ENCODE measurements at regions not wholly inside any gene's neighbourhood (a gene's known extent, or its start where the extent isn't known, plus 50 kb on each side); places are given as distances from the start of the nearest gene placed in this dataset.

DNA sequence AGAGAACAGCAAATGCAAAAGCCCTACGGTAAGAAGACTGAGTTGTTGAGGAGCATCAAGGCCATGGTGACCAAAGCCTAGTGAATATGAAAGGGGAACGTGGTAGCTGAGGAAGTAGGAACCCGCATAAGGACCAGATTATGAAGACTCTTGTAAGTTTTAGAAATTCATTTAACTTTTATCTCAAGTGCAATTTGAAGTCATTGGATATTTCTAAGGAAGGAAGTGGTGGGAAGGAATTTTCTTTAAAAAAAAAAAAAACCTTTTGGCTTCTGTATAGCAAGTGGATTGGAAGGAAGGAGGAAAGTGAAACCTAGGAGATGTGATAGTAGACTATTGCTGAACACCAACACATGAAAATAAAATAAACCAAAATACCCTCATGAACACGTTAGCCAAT is 119.0 kb downstream of the TNFSF18 start:
- WGBS, 2 donors = 88 to 89% methylated on average over 4 of the region's 4 CpGs
- ATAC-seq (ENCODE audit: low FRiP score) = no peak

DNA sequence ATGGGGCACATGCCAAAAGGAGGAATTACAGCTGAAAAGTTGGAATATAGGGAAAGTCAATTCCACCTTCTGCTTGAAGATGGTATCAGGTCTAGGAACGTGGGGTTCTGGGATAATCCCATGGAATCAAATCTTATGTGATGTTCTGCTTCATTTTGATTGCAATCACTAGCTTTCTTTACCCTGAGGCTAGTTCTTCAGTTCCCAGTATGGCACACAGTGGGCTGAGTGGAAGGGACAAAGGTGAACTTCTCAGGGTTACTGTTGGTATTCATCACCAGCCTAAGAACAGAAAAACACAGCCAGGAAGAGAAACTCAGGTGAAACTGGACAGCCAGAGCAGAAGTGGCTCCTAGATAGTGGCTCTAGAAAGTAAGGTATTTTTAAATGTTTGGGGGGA is 117.8 kb downstream of the TNFSF18 start:
- peaks cover 3 to 4% of the 10 kb centered on the region in 2 donors for H3K4me1 ChIP-seq (ENCODE audit: control insufficient read depth in 1 of 2, insufficient read depth in 2 of 2, low read length in 2 of 2)
- intact Hi-C loops (cut with DNase I) = loop anchor here in 1 of 2 donors (5.0 to 10.0 kb wide), 2 partner anchors 39 to 262 kb away; no protein-coding TSS in a partner anchor
- DNase-seq (no peak), ATAC-seq (ENCODE audit: low FRiP score) (no peak)
- no peaks in the 10 kb centered on the region for H3K9me3 ChIP-seq (ENCODE audit: control insufficient read depth, low read length)
- WGBS, 2 donors = 89 to 92% methylated on average over 1 of the region's 1 CpG
- no peaks in the 10 kb centered on the region for H3K36me3 ChIP-seq (ENCODE audit: control insufficient read depth in 1 of 2, insufficient read depth in 2 of 2, low read length in 1 of 2)
- H3K4me3 ChIP-seq (ENCODE audit: low read length in 2 of 2) = no peak overlapping the region
- H3K27ac ChIP-seq (ENCODE audit: low read depth in 1 of 2, low read length in 2 of 2) = no peak overlapping the region
- H3K27me3 ChIP-seq (ENCODE audit: control insufficient read depth in 1 of 2, insufficient read depth in 2 of 2, low read length in 1 of 2) = no peaks in the 10 kb centered on the region

More for the DNA sequence above, 119.0 kb downstream of the TNFSF18 start:
- intact Hi-C loops (cut with DNase I) = loop anchor here in 1 of 2 donors (5.0 to 10.0 kb wide), 2 partner anchors 41 to 263 kb away; no protein-coding TSS in a partner anchor
- Histone ChIP-seq H3K36me3 (ENCODE audit: control insufficient read depth in 1 of 2, insufficient read depth in 2 of 2, low read length in 1 of 2) (no peaks in the 10 kb centered on the region), H3K9me3 (ENCODE audit: control insufficient read depth, low read length) (no peaks in the 10 kb centered on the region), H3K27ac (ENCODE audit: low read depth in 1 of 2, low read length in 2 of 2) (no peak overlapping the region), H3K4me1 (ENCODE audit: control insufficient read depth in 1 of 2, insufficient read depth in 2 of 2, low read length in 2 of 2) (peaks cover 3 to 4% of the 10 kb centered on the region in 2 donors), H3K4me3 (ENCODE audit: low read length in 2 of 2) (no peak overlapping the region), H3K27me3 (ENCODE audit: control insufficient read depth in 1 of 2, insufficient read depth in 2 of 2, low read length in 1 of 2) (no peaks in the 10 kb centered on the region)
- DNase-seq = no peak

DNA sequence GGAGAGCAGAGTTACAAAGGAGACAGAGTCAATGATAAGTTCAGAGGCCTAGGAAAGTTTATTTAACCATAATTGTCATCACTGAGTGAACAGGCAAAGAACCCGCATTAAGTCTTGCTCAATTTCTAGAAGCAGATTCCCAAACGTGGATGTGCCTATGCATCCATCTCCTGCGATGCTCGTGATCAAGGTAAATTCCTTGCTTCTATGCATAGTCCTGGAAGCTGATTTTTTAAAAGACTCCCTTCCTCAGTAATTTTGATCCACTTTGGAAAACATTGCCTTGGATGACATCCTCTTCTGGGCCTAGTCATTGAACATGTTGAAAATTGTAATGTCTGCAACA is 116.4 kb downstream of the TNFSF18 start:
- intact Hi-C loops (cut with DNase I) = loop anchor here in 1 of 2 donors (5.0 to 10.0 kb wide), 2 partner anchors 38 to 260 kb away; no protein-coding TSS in a partner anchor
- H3K4me1 ChIP-seq (ENCODE audit: control insufficient read depth in 1 of 2, insufficient read depth in 2 of 2, low read length in 2 of 2) = peaks cover 3 to 4% of the 10 kb centered on the region in 2 donors
- H3K4me3 ChIP-seq (ENCODE audit: low read length in 2 of 2) = no peak overlapping the region
- no peaks in the 10 kb centered on the region for H3K36me3 ChIP-seq (ENCODE audit: control insufficient read depth in 1 of 2, insufficient read depth in 2 of 2, low read length in 1 of 2)
- no peaks in the 10 kb centered on the region for H3K9me3 ChIP-seq (ENCODE audit: control insufficient read depth, low read length)
- no peak for ATAC-seq (ENCODE audit: low FRiP score)
- H3K27ac ChIP-seq (ENCODE audit: low read depth in 1 of 2, low read length in 2 of 2) = peak overlapping the region in 1 of 2 donors; percentile 52
- DNase-seq = no peak
- no peaks in the 10 kb centered on the region for H3K27me3 ChIP-seq (ENCODE audit: control insufficient read depth in 1 of 2, insufficient read depth in 2 of 2, low read length in 1 of 2)
- WGBS, 2 donors = 85 to 88% methylated on average over 4 of the region's 4 CpGs

DNA sequence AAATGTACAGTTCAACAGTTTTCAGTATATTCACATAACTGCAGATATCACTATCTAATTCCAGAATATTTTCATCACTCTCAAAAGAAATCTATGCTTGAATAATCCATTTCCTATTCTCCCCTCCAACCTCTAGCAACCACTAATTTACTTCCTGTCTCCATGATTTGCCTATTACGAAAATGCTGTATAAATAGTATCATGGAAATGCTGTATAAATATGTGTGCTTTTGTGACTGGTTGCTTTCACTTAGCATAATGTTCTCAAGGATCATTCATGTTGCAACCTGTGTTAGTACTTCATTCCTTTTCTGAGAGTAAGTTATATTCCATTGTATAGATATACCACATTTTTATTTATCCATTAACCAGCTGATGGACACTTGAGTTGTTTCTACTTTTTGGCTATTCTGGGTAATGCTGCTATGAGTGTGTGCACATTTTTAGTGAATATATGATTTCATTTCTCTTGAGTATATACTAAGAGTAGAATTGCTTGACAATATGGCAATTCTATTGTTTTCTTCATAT is 115.6 kb downstream of the TNFSF18 start:
- H3K9me3 ChIP-seq (ENCODE audit: control insufficient read depth, low read length) = no peaks in the 10 kb centered on the region
- no peak overlapping the region for H3K4me3 ChIP-seq (ENCODE audit: low read length in 2 of 2)
- H3K36me3 ChIP-seq (ENCODE audit: control insufficient read depth in 1 of 2, insufficient read depth in 2 of 2, low read length in 1 of 2) = no peaks in the 10 kb centered on the region
- no peak overlapping the region for H3K27ac ChIP-seq (ENCODE audit: low read depth in 1 of 2, low read length in 2 of 2)
- intact Hi-C loops (cut with DNase I) = loop anchor here in 1 of 2 donors (10.0 kb wide), 1 partner anchor 260 kb away; no protein-coding TSS in a partner anchor
- DNase-seq (no peak), ATAC-seq (ENCODE audit: low FRiP score) (no peak)
- H3K27me3 ChIP-seq (ENCODE audit: control insufficient read depth in 1 of 2, insufficient read depth in 2 of 2, low read length in 1 of 2) = no peaks in the 10 kb centered on the region
- H3K4me1 ChIP-seq (ENCODE audit: control insufficient read depth in 1 of 2, insufficient read depth in 2 of 2, low read length in 2 of 2) = peaks cover 3 to 4% of the 10 kb centered on the region in 2 donors
- 33% methylated on average over 1 of the region's 1 CpG for whole genome bisulfite sequencing, 2 donors

DNA sequence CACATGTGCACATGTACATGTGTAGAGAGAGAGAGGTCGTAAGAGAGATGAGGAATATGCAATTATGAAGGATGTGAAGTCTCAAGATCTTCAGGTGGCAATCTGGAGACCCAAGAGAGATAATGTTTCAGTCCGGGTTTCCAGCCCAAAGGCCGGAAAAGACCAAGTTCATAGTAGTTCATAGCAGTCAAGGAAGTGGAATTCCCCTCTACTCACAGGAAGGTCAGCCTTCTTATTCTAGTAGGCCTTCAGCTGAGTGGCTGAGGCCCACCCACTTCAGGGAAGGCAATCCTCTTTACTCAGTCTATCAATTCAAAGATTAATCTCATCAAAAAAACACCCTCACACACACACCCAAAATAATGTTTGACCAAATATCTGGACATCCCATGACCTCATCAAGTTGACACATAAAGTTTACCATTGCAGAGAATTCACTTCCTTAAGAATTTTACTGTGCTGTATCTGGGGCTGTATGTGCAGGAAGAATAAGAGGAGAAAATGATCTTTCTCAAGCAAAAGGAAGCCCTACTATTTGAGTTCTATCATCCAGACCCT is 114.6 kb downstream of the TNFSF18 start:
- Histone ChIP-seq H3K4me1 (ENCODE audit: control insufficient read depth in 1 of 2, insufficient read depth in 2 of 2, low read length in 2 of 2) (peaks cover 3 to 4% of the 10 kb centered on the region in 2 donors), H3K27ac (ENCODE audit: low read depth in 1 of 2, low read length in 2 of 2) (no peak overlapping the region), H3K4me3 (ENCODE audit: low read length in 2 of 2) (no peak overlapping the region), H3K27me3 (ENCODE audit: control insufficient read depth in 1 of 2, insufficient read depth in 2 of 2, low read length in 1 of 2) (no peaks in the 10 kb centered on the region), H3K36me3 (ENCODE audit: control insufficient read depth in 1 of 2, insufficient read depth in 2 of 2, low read length in 1 of 2) (no peaks in the 10 kb centered on the region), H3K9me3 (ENCODE audit: control insufficient read depth, low read length) (no peaks in the 10 kb centered on the region)
- intact Hi-C loops (cut with DNase I) = loop anchor here in 1 of 2 donors (10.0 kb wide), 1 partner anchor 259 kb away; no protein-coding TSS in a partner anchor
- DNase-seq (no peak), ATAC-seq (ENCODE audit: low FRiP score) (no peak)
- 93 to 96% methylated on average over 3 of the region's 3 CpGs for WGBS, 2 donors

DNA sequence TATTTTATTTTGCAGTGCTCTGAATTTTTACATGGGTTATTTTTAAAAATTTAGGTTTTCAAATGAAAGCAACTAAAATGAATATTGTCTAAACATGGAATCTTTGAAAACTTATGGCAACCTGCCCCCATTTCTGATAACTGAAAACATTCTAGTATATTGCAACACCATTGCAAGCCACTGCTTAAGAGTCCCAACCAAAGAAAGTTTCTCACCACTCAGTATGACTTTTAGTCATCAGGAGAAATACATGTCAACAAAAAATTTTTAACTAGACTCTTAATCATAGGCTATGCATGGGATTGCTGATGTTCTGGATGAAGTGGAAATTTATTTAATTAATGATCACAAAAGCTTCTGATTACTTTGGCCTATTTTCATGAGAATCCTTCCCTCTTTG is 112.1 kb downstream of the TNFSF18 start:
- no peak overlapping the region for H3K27ac ChIP-seq (ENCODE audit: low read depth in 1 of 2, low read length in 2 of 2)
- H3K27me3 ChIP-seq (ENCODE audit: control insufficient read depth in 1 of 2, insufficient read depth in 2 of 2, low read length in 1 of 2) = no peaks in the 10 kb centered on the region
- H3K36me3 ChIP-seq (ENCODE audit: control insufficient read depth in 1 of 2, insufficient read depth in 2 of 2, low read length in 1 of 2) = no peaks in the 10 kb centered on the region
- no peak for ATAC-seq (ENCODE audit: low FRiP score)
- H3K4me3 ChIP-seq (ENCODE audit: low read length in 2 of 2) = no peak overlapping the region
- peaks cover 3 to 4% of the 10 kb centered on the region in 2 donors for H3K4me1 ChIP-seq (ENCODE audit: control insufficient read depth in 1 of 2, insufficient read depth in 2 of 2, low read length in 2 of 2)
- DNase-seq = no peak
- H3K9me3 ChIP-seq (ENCODE audit: control insufficient read depth, low read length) = no peaks in the 10 kb centered on the region
- intact Hi-C loops (cut with DNase I) = loop anchor here in 1 of 2 donors (10.0 kb wide), 1 partner anchor 256 kb away; no protein-coding TSS in a partner anchor

DNA sequence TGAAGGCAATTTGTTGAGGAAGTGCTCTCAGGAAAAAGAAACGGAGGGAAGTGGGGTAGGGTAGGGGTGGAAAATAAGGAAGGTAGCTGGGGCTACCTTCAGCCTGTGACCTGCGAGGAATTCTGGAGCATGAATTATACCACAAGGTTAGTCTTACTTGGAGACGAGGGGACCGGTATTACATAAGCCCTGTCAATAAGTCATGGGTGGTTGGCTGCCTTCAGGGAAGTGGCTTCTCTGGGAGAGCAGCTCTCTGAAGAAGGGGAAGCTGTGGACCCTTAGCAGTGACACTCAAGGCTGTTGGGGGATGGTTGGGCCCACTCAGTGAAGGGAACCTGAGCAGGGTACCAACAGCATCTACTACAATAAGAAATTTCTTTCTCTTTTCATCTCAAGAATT is 111.3 kb downstream of the TNFSF18 start:
- no peaks in the 10 kb centered on the region for H3K36me3 ChIP-seq (ENCODE audit: control insufficient read depth in 1 of 2, insufficient read depth in 2 of 2, low read length in 1 of 2)
- intact Hi-C loops (cut with DNase I) = loop anchor here in 1 of 2 donors (10.0 kb wide), 1 partner anchor 255 kb away; no protein-coding TSS in a partner anchor
- H3K27me3 ChIP-seq (ENCODE audit: control insufficient read depth in 1 of 2, insufficient read depth in 2 of 2, low read length in 1 of 2) = no peaks in the 10 kb centered on the region
- ATAC-seq (ENCODE audit: low FRiP score) = no peak
- H3K9me3 ChIP-seq (ENCODE audit: control insufficient read depth, low read length) = no peaks in the 10 kb centered on the region
- H3K4me3 ChIP-seq (ENCODE audit: low read length in 2 of 2) = no peak overlapping the region
- no peak for DNase-seq
- WGBS, 2 donors = 95% methylated on average over 4 of the region's 4 CpGs
- H3K4me1 ChIP-seq (ENCODE audit: control insufficient read depth in 1 of 2, insufficient read depth in 2 of 2, low read length in 2 of 2) = peaks cover 0 to 3% of the 10 kb centered on the region in 2 donors
- H3K27ac ChIP-seq (ENCODE audit: low read depth in 1 of 2, low read length in 2 of 2) = no peak overlapping the region

DNA sequence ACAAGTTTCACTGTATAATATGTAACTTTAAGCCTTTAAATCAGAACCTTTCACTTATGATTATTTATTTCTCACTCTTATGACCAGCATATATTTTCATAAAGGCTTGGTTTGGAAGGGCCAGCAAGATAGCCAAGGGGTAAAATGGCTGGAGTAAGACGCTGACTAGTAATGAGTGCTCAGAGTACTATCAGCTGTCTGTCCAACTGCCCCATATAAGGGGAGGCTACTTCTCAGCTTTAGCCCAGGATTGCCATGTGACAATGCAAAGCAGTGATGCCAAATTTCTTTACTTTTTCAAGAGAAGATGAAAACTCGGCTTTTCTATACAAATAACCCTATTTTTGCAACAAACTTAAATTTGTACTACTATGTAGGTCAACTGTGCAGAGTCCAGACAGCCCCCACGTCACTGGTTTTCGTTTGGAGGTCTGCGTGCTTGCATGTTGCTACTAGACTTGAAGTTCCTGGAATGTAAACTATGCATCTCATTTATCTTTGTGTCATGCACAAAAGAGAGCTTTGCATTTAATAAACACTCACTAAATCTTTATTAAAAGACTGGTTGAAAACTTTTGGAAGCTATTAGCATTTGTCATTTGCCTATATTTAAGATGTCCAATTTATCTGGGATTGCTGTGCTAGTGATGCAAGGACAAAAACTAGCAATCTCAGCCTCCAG is 110.4 kb downstream of the TNFSF18 start:
- no peaks in the 10 kb centered on the region for H3K36me3 ChIP-seq (ENCODE audit: control insufficient read depth in 1 of 2, insufficient read depth in 2 of 2, low read length in 1 of 2)
- H3K9me3 ChIP-seq (ENCODE audit: control insufficient read depth, low read length) = no peaks in the 10 kb centered on the region
- H3K4me3 ChIP-seq (ENCODE audit: low read length in 2 of 2) = no peak overlapping the region
- ATAC-seq (ENCODE audit: low FRiP score) = no peak
- no peaks in the 10 kb centered on the region for H3K27me3 ChIP-seq (ENCODE audit: control insufficient read depth in 1 of 2, insufficient read depth in 2 of 2, low read length in 1 of 2)
- no peak overlapping the region for H3K27ac ChIP-seq (ENCODE audit: low read depth in 1 of 2, low read length in 2 of 2)
- no peaks in the 10 kb centered on the region for H3K4me1 ChIP-seq (ENCODE audit: control insufficient read depth in 1 of 2, insufficient read depth in 2 of 2, low read length in 2 of 2)
- intact Hi-C loops (cut with DNase I) = no loop called here
- DNase-seq = no peak
- WGBS, 2 donors = 49 to 61% methylated on average over 5 of the region's 5 CpGs
